ENCODE measurements at regions not wholly inside any gene's neighbourhood (a gene's known extent, or its start where the extent isn't known, plus 50 kb on each side); places are given as distances from the start of the nearest gene placed in this dataset.

GRCh38 chr1:95653618-95654017, 419.6 kb downstream of the RWDD3 start:
- Histone ChIP-seq H3K27me3 (ENCODE audit: low read length) (peaks cover 59% of the 10 kb centered on the region), H3K36me3 (ENCODE audit: low read depth, low read length) (no peaks in the 10 kb centered on the region), H3K9ac (ENCODE audit: low read length) (no peak overlapping the region), H3K4me3 (ENCODE audit: low read length) (no peak overlapping the region), H3K9me2 (replicated peaks; ENCODE audit: low read length) (no peaks in the 10 kb centered on the region), H3K9me3 (ENCODE audit: low read length) (no peaks in the 10 kb centered on the region), H3K4me1 (ENCODE audit: insufficient read depth, low read length) (no peaks in the 10 kb centered on the region), H4K20me1 (ENCODE audit: low read length) (no peaks in the 10 kb centered on the region), H3K4me2 (ENCODE audit: low read length) (no peak overlapping the region), H2AFZ (ENCODE audit: low read length) (no peak overlapping the region), H3K79me2 (ENCODE audit: low read length) (no peaks in the 10 kb centered on the region), H3F3A (ENCODE audit: low read length, unreplicated experiment) (no peaks in the 10 kb centered on the region), H3K27ac (ENCODE audit: low read length) (no peak overlapping the region)
- intact Hi-C loops (cut with micrococcal nuclease) = no loop called here
- ChIA-PET POLR2A (ENCODE audit: unreplicated experiment) (no interaction called here), CTCF (no interaction called here)
- ATAC-seq (no peak), DNase-seq (no peak)
- no TSS peak for BruUV-seq (replicated peaks)
- TF ChIP-seq, protein P1, sequence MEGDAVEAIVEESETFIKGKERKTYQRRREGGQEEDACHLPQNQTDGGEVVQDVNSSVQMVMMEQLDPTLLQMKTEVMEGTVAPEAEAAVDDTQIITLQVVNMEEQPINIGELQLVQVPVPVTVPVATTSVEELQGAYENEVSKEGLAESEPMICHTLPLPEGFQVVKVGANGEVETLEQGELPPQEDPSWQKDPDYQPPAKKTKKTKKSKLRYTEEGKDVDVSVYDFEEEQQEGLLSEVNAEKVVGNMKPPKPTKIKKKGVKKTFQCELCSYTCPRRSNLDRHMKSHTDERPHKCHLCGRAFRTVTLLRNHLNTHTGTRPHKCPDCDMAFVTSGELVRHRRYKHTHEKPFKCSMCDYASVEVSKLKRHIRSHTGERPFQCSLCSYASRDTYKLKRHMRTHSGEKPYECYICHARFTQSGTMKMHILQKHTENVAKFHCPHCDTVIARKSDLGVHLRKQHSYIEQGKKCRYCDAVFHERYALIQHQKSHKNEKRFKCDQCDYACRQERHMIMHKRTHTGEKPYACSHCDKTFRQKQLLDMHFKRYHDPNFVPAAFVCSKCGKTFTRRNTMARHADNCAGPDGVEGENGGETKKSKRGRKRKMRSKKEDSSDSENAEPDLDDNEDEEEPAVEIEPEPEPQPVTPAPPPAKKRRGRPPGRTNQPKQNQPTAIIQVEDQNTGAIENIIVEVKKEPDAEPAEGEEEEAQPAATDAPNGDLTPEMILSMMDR (conservative IDR thresholded peaks at IDR 0.05; ENCODE audit: low read depth, low read length) = no peak
- TF ChIP-seq EZH2 (IDR thresholded peaks at IDR 0.05; ENCODE audit: low read length, unreplicated experiment) (no peak), EZH2phosphoT487 (IDR thresholded peaks at IDR 0.05; ENCODE audit: borderline replicate concordance, low read length) (no peak)

DNA sequence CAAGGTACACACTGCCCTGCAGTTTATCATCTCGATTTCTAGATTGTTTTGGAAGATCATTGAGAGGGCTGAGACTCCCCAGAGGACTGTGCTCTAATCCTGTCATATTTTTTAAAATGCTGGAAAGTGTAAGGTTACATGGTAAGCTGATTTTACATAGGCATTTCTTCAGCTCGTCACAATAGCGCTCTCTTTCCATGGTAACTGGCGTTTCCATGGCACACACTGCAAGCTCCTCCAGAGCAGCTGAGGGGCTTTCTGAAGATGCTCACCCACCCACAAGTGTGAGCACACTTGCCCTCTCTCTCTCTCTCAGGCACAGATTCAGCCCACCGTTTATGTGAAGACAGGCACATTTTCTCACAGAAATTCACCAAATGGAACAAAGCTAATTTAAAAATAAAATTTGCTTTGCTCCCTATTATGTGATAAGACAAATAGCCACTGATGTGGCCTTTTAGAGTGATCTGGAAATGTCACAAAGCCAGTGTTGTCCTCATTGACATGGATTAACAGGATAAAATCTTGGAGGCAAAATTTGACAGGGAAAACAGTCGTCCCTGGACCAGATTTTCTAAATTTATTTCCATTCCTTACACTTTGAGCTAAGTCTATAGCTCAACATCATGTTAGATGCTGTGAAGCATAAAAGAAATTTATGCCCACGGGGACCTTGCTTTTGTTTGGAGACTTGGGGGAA, 421.5 kb downstream of the RWDD3 start:
- Histone ChIP-seq H3K79me2 (ENCODE audit: low read length) (no peaks in the 10 kb centered on the region), H2AFZ (ENCODE audit: low read length) (no peak overlapping the region), H3K27me3 (ENCODE audit: low read length) (peaks cover 60% of the 10 kb centered on the region), H3K4me2 (ENCODE audit: low read length) (no peak overlapping the region), H3K9ac (ENCODE audit: low read length) (no peak overlapping the region), H3K27ac (ENCODE audit: low read length) (no peak overlapping the region), H3K36me3 (ENCODE audit: low read depth, low read length) (no peaks in the 10 kb centered on the region), H3K4me1 (ENCODE audit: insufficient read depth, low read length) (no peaks in the 10 kb centered on the region), H3K4me3 (ENCODE audit: low read length) (no peak overlapping the region), H3K9me2 (replicated peaks; ENCODE audit: low read length) (no peaks in the 10 kb centered on the region), H3F3A (ENCODE audit: low read length, unreplicated experiment) (no peaks in the 10 kb centered on the region), H4K20me1 (ENCODE audit: low read length) (no peaks in the 10 kb centered on the region), H3K9me3 (ENCODE audit: low read length) (no peaks in the 10 kb centered on the region)
- ChIA-PET POLR2A (ENCODE audit: unreplicated experiment) (no interaction called here), CTCF (no interaction called here)
- TF ChIP-seq, protein P1 (conservative IDR thresholded peaks at IDR 0.05; ENCODE audit: low read depth, low read length) = no peak
- no peak for TF ChIP-seq EZH2 (IDR thresholded peaks at IDR 0.05; ENCODE audit: low read length, unreplicated experiment)
- no peak for TF ChIP-seq EZH2phosphoT487 (IDR thresholded peaks at IDR 0.05; ENCODE audit: borderline replicate concordance, low read length)
- DNase-seq = no peak
- intact Hi-C loops (cut with micrococcal nuclease) = no loop called here
- no peak for ATAC-seq
- no TSS peak for BruUV-seq (replicated peaks)

DNA sequence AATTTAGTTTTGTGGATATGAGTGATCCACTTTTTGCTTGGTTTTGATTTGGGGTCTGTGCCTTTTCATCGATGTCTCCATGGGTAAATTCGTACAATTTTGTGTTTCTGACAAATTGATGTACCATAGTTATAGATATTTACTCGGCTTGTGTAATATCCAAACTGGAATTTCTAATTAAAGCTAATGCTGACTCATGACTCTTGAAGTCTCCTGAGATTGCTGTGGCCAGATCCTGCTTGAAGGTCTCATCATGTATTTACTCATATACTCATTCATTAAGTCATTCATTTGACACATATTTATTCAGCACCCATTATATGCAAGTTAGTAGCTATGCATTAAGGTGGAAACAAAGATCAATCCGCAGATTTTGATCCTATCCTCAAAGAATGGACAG, 423.2 kb downstream of the RWDD3 start:
- H3K9ac ChIP-seq (ENCODE audit: low read length) = no peak overlapping the region

More for the DNA sequence above, 423.2 kb downstream of the RWDD3 start:
- ChIA-PET POLR2A (ENCODE audit: unreplicated experiment) (no interaction called here), CTCF (no interaction called here)
- ATAC-seq = no peak
- no peaks in the 10 kb centered on the region for H3K79me2 ChIP-seq (ENCODE audit: low read length)
- H4K20me1 ChIP-seq (ENCODE audit: low read length) = no peaks in the 10 kb centered on the region
- no peaks in the 10 kb centered on the region for H3F3A ChIP-seq (ENCODE audit: low read length, unreplicated experiment)
- no peak overlapping the region for H3K27ac ChIP-seq (ENCODE audit: low read length)
- no peak overlapping the region for H3K4me2 ChIP-seq (ENCODE audit: low read length)
- no peaks in the 10 kb centered on the region for H3K4me1 ChIP-seq (ENCODE audit: insufficient read depth, low read length)
- H3K4me3 ChIP-seq (ENCODE audit: low read length) = no peak overlapping the region
- no peaks in the 10 kb centered on the region for H3K36me3 ChIP-seq (ENCODE audit: low read depth, low read length)
- H3K27me3 ChIP-seq (ENCODE audit: low read length) = peaks cover 63% of the 10 kb centered on the region
- no peak for TF ChIP-seq EZH2phosphoT487 (IDR thresholded peaks at IDR 0.05; ENCODE audit: borderline replicate concordance, low read length)
- TF ChIP-seq, protein P1 (conservative IDR thresholded peaks at IDR 0.05; ENCODE audit: low read depth, low read length) = no peak
- no peak for TF ChIP-seq EZH2 (IDR thresholded peaks at IDR 0.05; ENCODE audit: low read length, unreplicated experiment)
- intact Hi-C loops (cut with micrococcal nuclease) = no loop called here
- BruUV-seq (replicated peaks) = no TSS peak
- no peak overlapping the region for H2AFZ ChIP-seq (ENCODE audit: low read length)
- H3K9me3 ChIP-seq (ENCODE audit: low read length) = no peaks in the 10 kb centered on the region
- no peaks in the 10 kb centered on the region for H3K9me2 ChIP-seq (replicated peaks; ENCODE audit: low read length)
- no peak for DNase-seq
